Esophagus muscularis mucosa (tissue), 4 donors: ENCODE measurements at regions not wholly inside any gene's neighbourhood (a gene's known extent, or its start where the extent isn't known, plus 50 kb on each side); places are given as distances from the start of the nearest gene placed in this dataset.

Source experiments
- DNase-seq: peaks from one replicate; pipeline ENCODE4 v3.0.0-alpha.2; 2017; ENCODE audit errors: extremely low spot score
- H3K27ac ChIP-seq, 4 donors: fragments of 200-600 bp; sonication (generic); replicated peaks in 1 of 4; 1 replicate in 3 of 4; 2 replicates in 1 of 4; pipeline ENCODE4 v1.5.1; 2016 to 2019; ENCODE audit warnings: mild to moderate bottlenecking in 1 of 4
- H3K27me3 ChIP-seq, 4 donors: fragments of 200-600 bp; sonication (generic); one replicate each; pipeline versions ENCODE4 v1.5.1 to v1.6.0; 2016 to 2019
- H3K36me3 ChIP-seq, 4 donors: fragments of 200-600 bp; sonication (generic); one replicate each; pipeline ENCODE4 v1.5.1; 2016 to 2019
- H3K4me1 ChIP-seq, 4 donors: fragments of 200-600 bp; sonication (generic); one replicate each; pipeline ENCODE4 v1.5.1; 2016 to 2019
- H3K4me3 ChIP-seq, 4 donors: fragments of 200-600 bp; sonication (generic); 1 replicate in 2 of 4; 2 replicates in 2 of 4; pipeline ENCODE4 v1.5.1; 2016 to 2019; ENCODE audit warnings: mild to moderate bottlenecking in 4 of 4, moderate library complexity in 1 of 4
- H3K9me3 ChIP-seq, 4 donors: fragments of 200-600 bp; sonication (generic); 1 replicate in 3 of 4; 2 replicates in 1 of 4; pipeline ENCODE4 v1.5.1; 2016 to 2019
- CTCF ChIP-seq, 3 experiments: fragments of 200-600 bp in 2 of 3; fragments of 450-650 bp in 1 of 3; sonication (generic) in 2 of 3; IDR thresholded peaks; one replicate each; pipeline ENCODE4 v1.5.1; 2017 to 2019; ENCODE audit warnings: antibody characterized with exemption in 3 of 3, mild to moderate bottlenecking in 2 of 3, moderate library complexity in 1 of 3
- EP300 ChIP-seq: sonication (generic); formaldehyde crosslinking; IDR thresholded peaks from one replicate; pipeline ENCODE4 v1.6.1; 2017; ENCODE audit warnings: antibody characterized with exemption
- POLR2A ChIP-seq: fragments of 450-650 bp; IDR thresholded peaks from one replicate; pipeline ENCODE4 v1.6.1; 2017; ENCODE audit warnings: antibody characterized with exemption, moderate library complexity, mild to moderate bottlenecking, low read depth
- POLR2AphosphoS5 ChIP-seq, 2 donors: sonication (generic); formaldehyde crosslinking; IDR thresholded peaks; one replicate each; pipeline ENCODE4 v1.6.1; 2017; ENCODE audit warnings: antibody characterized with exemption in 2 of 2
- WGBS: methylation state at CpG from one replicate; pipeline ENCODE4 v1.1.5; 2018; 5-methylcytosine and 5-hydroxymethylcytosine counted together
- intact Hi-C: fragments of 100-400 bp; cut with DNase I; formaldehyde crosslinking; loops from one replicate; pipeline ENCODE4 v1.15.1; 2023

- no peaks in the 10 kb centered on the region for H3K9me3 ChIP-seq
- no peak overlapping the region for H3K4me3 ChIP-seq
- 84% methylated on average over 1 of the region's 1 CpG for WGBS
- TF ChIP-seq POLR2A (no peak), POLR2AphosphoS5 (IDR thresholded peaks at IDR 0.05) (no peak), EP300 (no peak)
- H3K4me1 ChIP-seq = no peaks in the 10 kb centered on the region
- no peaks in the 10 kb centered on the region for H3K27me3 ChIP-seq
- no peak for DNase-seq
- H3K27ac ChIP-seq = no peak overlapping the region
- intact Hi-C loops = no loop called here
- H3K36me3 ChIP-seq = no peaks in the 10 kb centered on the region
These were observed 395.8 kb downstream of the GASK1B start for GRCh38 chr4:157776930-157777528.

- intact Hi-C loops = no loop called here
- no peak for TF ChIP-seq CTCF (IDR thresholded peaks at IDR 0.05)
- no peak for TF ChIP-seq EP300
- TF ChIP-seq POLR2A = no peak
- no peak for TF ChIP-seq POLR2AphosphoS5 (IDR thresholded peaks at IDR 0.05)
- no peaks in the 10 kb centered on the region for H3K27me3 ChIP-seq
- no peak overlapping the region for H3K27ac ChIP-seq
- H3K36me3 ChIP-seq = no peaks in the 10 kb centered on the region
- H3K4me1 ChIP-seq = no peaks in the 10 kb centered on the region
- no peaks in the 10 kb centered on the region for H3K9me3 ChIP-seq
- H3K4me3 ChIP-seq = no peak overlapping the region
- no peak for DNase-seq
These were observed 396.9 kb downstream of the GASK1B start for GRCh38 chr4:157775971-157776370.

- DNase-seq = no peak
- intact Hi-C loops = no loop called here
- no peaks in the 10 kb centered on the region for H3K36me3 ChIP-seq
- WGBS = 40% methylated on average over 1 of the region's 1 CpG
- no peaks in the 10 kb centered on the region for H3K4me1 ChIP-seq
- H3K9me3 ChIP-seq = no peaks in the 10 kb centered on the region
- H3K27me3 ChIP-seq = no peaks in the 10 kb centered on the region
- TF ChIP-seq POLR2A = no peak
- no peak for TF ChIP-seq EP300
- no peak for TF ChIP-seq CTCF (IDR thresholded peaks at IDR 0.05)
- TF ChIP-seq POLR2AphosphoS5 (IDR thresholded peaks at IDR 0.05) = no peak
- no peak overlapping the region for H3K27ac ChIP-seq
- H3K4me3 ChIP-seq = no peak overlapping the region
These were observed 399.9 kb downstream of the GASK1B start for GRCh38 chr4:157772907-157773306.

- no peak for DNase-seq
- Histone ChIP-seq H3K27ac (no peak overlapping the region), H3K9me3 (no peaks in the 10 kb centered on the region), H3K27me3 (no peaks in the 10 kb centered on the region), H3K4me1 (no peaks in the 10 kb centered on the region), H3K4me3 (no peak overlapping the region), H3K36me3 (no peaks in the 10 kb centered on the region)
- WGBS = 38% methylated on average over 1 of the region's 1 CpG
- no peak for TF ChIP-seq POLR2AphosphoS5 (IDR thresholded peaks at IDR 0.05)
- TF ChIP-seq CTCF (IDR thresholded peaks at IDR 0.05) = no peak
- no peak for TF ChIP-seq EP300
- TF ChIP-seq POLR2A = no peak
- intact Hi-C loops = no loop called here
These were observed 404.4 kb downstream of the GASK1B start for GRCh38 chr4:157768419-157768818.

- Histone ChIP-seq H3K4me1 (no peaks in the 10 kb centered on the region), H3K9me3 (no peaks in the 10 kb centered on the region), H3K4me3 (no peak overlapping the region), H3K27ac (no peak overlapping the region), H3K36me3 (no peaks in the 10 kb centered on the region), H3K27me3 (no peaks in the 10 kb centered on the region)
- TF ChIP-seq POLR2A = no peak
- TF ChIP-seq EP300 = no peak
- no peak for DNase-seq
- WGBS = 89% methylated on average over 1 of the region's 1 CpG
- intact Hi-C loops = no loop called here
These were observed 409.3 kb downstream of the GASK1B start for GRCh38 chr4:157763490-157763889.

- H3K4me1 ChIP-seq = no peaks in the 10 kb centered on the region
- TF ChIP-seq EP300 = no peak
- no peaks in the 10 kb centered on the region for H3K27me3 ChIP-seq
- peaks cover 0 to 5% (median 1%) of the 10 kb centered on the region in 4 donors for H3K9me3 ChIP-seq
- 89% methylated on average over 2 of the region's 2 CpGs for WGBS
- intact Hi-C loops = no loop called here
- H3K36me3 ChIP-seq = no peaks in the 10 kb centered on the region
- H3K4me3 ChIP-seq = no peak overlapping the region
- no peak overlapping the region for H3K27ac ChIP-seq
- no peak for DNase-seq
These were observed 418.4 kb downstream of the GASK1B start for GRCh38 chr4:157754410-157754809.
